ENCODE measurements at regions not wholly inside any gene's neighbourhood (a gene's known extent, or its start where the extent isn't known, plus 50 kb on each side); places are given as distances from the start of the nearest gene placed in this dataset.

DNA sequence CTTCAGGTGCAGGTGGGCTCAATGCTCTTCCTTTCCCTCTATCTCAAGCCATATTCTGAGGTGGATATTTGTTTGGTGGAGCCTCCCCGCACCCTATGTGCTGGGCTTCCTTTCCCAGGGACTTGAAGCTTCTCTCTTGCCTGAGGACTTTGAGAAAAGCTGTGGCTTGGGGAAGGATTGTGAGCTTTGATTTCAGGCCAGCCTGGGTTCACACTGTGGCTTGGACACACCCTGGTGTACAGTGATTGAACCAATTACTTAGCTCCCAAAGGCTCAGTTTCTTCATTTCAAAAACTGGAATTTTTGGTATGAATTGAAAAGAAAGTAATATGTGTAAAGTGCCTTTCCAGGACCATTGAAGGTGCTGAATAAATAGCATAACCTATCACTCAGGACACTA is 224.5 kb upstream of the GLI3 start:
- ChIA-PET POLR2A (interaction anchor here (0.7 kb wide), 1 partner anchor 177 kb away, joined by 3 read pairs; no protein-coding TSS in a partner anchor), CTCF (no interaction called here)
- H3K4me1 Mint-ChIP-seq (ENCODE audit: insufficient read depth, unreplicated experiment): no peaks in the 10 kb centered on the region
- H3K9me3 Mint-ChIP-seq (ENCODE audit: unreplicated experiment): no peaks in the 10 kb centered on the region
- no TSS peak for BruUV-seq (replicated peaks)
- no peaks in the 10 kb centered on the region for H3K27me3 Mint-ChIP-seq (ENCODE audit: insufficient read depth, unreplicated experiment)
- TF ChIP-seq, protein P1, sequence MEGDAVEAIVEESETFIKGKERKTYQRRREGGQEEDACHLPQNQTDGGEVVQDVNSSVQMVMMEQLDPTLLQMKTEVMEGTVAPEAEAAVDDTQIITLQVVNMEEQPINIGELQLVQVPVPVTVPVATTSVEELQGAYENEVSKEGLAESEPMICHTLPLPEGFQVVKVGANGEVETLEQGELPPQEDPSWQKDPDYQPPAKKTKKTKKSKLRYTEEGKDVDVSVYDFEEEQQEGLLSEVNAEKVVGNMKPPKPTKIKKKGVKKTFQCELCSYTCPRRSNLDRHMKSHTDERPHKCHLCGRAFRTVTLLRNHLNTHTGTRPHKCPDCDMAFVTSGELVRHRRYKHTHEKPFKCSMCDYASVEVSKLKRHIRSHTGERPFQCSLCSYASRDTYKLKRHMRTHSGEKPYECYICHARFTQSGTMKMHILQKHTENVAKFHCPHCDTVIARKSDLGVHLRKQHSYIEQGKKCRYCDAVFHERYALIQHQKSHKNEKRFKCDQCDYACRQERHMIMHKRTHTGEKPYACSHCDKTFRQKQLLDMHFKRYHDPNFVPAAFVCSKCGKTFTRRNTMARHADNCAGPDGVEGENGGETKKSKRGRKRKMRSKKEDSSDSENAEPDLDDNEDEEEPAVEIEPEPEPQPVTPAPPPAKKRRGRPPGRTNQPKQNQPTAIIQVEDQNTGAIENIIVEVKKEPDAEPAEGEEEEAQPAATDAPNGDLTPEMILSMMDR (IDR thresholded peaks at IDR 0.05; ENCODE audit: unreplicated experiment): no peak
- intact Hi-C loops (cut with micrococcal nuclease): no loop called here
- no peak for DNase-seq (ENCODE audit: unreplicated experiment)
- H3K4me3 Mint-ChIP-seq (ENCODE audit: unreplicated experiment): no peak overlapping the region
- no peaks in the 10 kb centered on the region for H3K36me3 Mint-ChIP-seq (ENCODE audit: insufficient read depth, unreplicated experiment)
- H3K27ac Mint-ChIP-seq (ENCODE audit: low read depth, unreplicated experiment): no peak overlapping the region

DNA sequence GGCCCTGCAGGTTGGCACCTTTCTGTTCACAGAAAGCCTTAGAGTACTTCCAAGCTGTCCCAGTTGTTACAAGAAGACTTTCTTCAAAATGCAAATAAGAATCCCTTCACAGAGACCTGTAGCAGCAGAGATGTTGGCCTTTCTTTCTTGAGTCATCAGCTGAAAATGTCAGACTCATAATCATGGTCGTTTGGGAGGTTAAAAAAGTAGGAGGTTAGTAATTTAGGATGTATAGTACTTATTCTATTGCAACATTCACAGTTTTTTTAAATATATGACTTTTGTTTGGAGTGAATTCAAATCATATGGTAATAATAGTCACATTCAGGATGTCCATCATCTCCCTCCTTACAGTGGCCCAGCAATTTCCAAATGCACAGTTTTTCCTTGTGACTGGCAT is 223.9 kb upstream of the GLI3 start:
- POLR2A ChIA-PET: interaction anchor here (0.7 kb wide), 1 partner anchor 177 kb away, joined by 3 read pairs; no protein-coding TSS in a partner anchor
- H3K36me3 Mint-ChIP-seq (ENCODE audit: insufficient read depth, unreplicated experiment): no peaks in the 10 kb centered on the region
- no peaks in the 10 kb centered on the region for H3K4me1 Mint-ChIP-seq (ENCODE audit: insufficient read depth, unreplicated experiment)
- H3K4me3 Mint-ChIP-seq (ENCODE audit: unreplicated experiment): no peak overlapping the region
- no peaks in the 10 kb centered on the region for H3K27me3 Mint-ChIP-seq (ENCODE audit: insufficient read depth, unreplicated experiment)
- H3K9me3 Mint-ChIP-seq (ENCODE audit: unreplicated experiment): no peaks in the 10 kb centered on the region
- TF ChIP-seq, protein P1 (IDR thresholded peaks at IDR 0.05; ENCODE audit: unreplicated experiment): no peak
- no peak overlapping the region for H3K27ac Mint-ChIP-seq (ENCODE audit: low read depth, unreplicated experiment)
- DNase-seq (ENCODE audit: unreplicated experiment): no peak
- CTCF ChIA-PET: no interaction called here
- BruUV-seq (replicated peaks): no TSS peak
- intact Hi-C loops (cut with micrococcal nuclease): no loop called here

DNA sequence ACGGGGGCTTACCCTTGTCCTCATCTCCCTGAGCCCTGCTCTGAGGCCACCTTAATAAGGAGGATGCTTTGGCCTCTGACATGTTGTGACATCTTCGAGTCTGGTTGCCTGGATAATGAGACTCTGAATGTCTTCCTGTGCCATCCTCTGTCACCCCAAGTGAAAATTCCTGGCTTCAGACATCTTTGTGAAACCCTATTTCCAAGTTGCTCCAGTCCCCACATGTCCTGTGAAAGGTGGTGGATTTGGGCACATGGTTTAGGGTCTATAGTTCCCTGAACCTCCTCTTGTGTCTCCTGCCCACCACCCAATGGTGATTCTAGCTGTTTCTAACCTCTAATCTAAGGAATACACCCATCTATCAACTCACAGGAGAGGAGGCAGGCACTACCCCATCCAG is 223.1 kb upstream of the GLI3 start:
- Mint-ChIP-seq H3K9me3 (ENCODE audit: unreplicated experiment) (no peaks in the 10 kb centered on the region), H3K36me3 (ENCODE audit: insufficient read depth, unreplicated experiment) (no peaks in the 10 kb centered on the region), H3K4me1 (ENCODE audit: insufficient read depth, unreplicated experiment) (no peaks in the 10 kb centered on the region), H3K27me3 (ENCODE audit: insufficient read depth, unreplicated experiment) (no peaks in the 10 kb centered on the region), H3K27ac (ENCODE audit: low read depth, unreplicated experiment) (no peak overlapping the region), H3K4me3 (ENCODE audit: unreplicated experiment) (no peak overlapping the region)
- intact Hi-C loops (cut with micrococcal nuclease): no loop called here
- POLR2A ChIA-PET: no interaction called here
- no TSS peak for BruUV-seq (replicated peaks)
- CTCF ChIA-PET: interaction anchor here (0.7 kb wide), 1 partner anchor 7 kb away, joined by 3 read pairs; no protein-coding TSS in a partner anchor
- DNase-seq (ENCODE audit: unreplicated experiment): no peak
- TF ChIP-seq, protein P1 (IDR thresholded peaks at IDR 0.05; ENCODE audit: unreplicated experiment): no peak

DNA sequence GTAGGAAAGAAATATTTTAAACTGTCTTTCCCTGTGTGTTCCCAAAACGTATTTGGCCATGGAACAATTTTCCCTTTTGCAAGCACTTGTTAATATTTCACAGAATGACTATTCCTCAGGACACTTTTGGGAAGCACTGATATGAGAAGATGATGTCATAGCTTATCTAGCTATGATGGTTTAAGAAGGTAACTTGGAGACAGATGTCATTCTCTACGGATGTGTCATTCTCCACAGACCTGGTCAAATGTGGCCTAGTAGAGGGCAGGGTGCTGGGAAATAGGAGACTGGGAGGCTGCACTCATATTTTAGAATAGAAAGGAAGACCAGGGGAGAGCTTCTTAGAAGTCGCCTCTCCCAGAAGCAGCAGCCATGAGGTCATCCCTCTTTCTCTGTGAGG is 220.7 kb upstream of the GLI3 start:
- H3K27me3 Mint-ChIP-seq (ENCODE audit: insufficient read depth, unreplicated experiment): no peaks in the 10 kb centered on the region
- TF ChIP-seq, protein P1 (IDR thresholded peaks at IDR 0.05; ENCODE audit: unreplicated experiment): no peak
- no peaks in the 10 kb centered on the region for H3K4me1 Mint-ChIP-seq (ENCODE audit: insufficient read depth, unreplicated experiment)
- H3K27ac Mint-ChIP-seq (ENCODE audit: low read depth, unreplicated experiment): no peak overlapping the region
- intact Hi-C loops (cut with micrococcal nuclease): no loop called here
- H3K36me3 Mint-ChIP-seq (ENCODE audit: insufficient read depth, unreplicated experiment): no peaks in the 10 kb centered on the region
- ChIA-PET POLR2A (no interaction called here), CTCF (interaction anchor here (0.7 kb wide), 1 partner anchor 233 kb away, joined by 3 read pairs; no protein-coding TSS in a partner anchor)
- DNase-seq (ENCODE audit: unreplicated experiment): no peak
- no TSS peak for BruUV-seq (replicated peaks)
- no peaks in the 10 kb centered on the region for H3K9me3 Mint-ChIP-seq (ENCODE audit: unreplicated experiment)
- H3K4me3 Mint-ChIP-seq (ENCODE audit: unreplicated experiment): no peak overlapping the region
